ENCODE measurements at regions not wholly inside any gene's neighbourhood (a gene's known extent, or its start where the extent isn't known, plus 50 kb on each side); places are given as distances from the start of the nearest gene placed in this dataset.
"Not testable (repeated sequence)": the region's sequence is repeated elsewhere in the genome, so short reads cannot be mapped to it uniquely, and the experiment has no call there.

GRCh38 chr1:30132602-30133286 lies 590.6 kb downstream of the MATN1 start:
- DNase-seq = no peak

- DNase-seq = not testable (repeated sequence)
Measured at GRCh38 chr1:30130566-30130965, 592.8 kb downstream of the MATN1 start.

- no peak for DNase-seq
Measured at GRCh38 chr1:30130099-30130498, 593.3 kb downstream of the MATN1 start.

GRCh38 chr1:30129421-30130055 lies 593.8 kb downstream of the MATN1 start:
- DNase-seq = no peak

GRCh38 chr1:30129001-30129408 lies 594.4 kb downstream of the MATN1 start:
- no peak for DNase-seq

GRCh38 chr1:30126848-30127247 lies 596.5 kb downstream of the MATN1 start:
- DNase-seq = no peak

- DNase-seq = no peak
Measured at GRCh38 chr1:30125821-30126170, 597.6 kb downstream of the MATN1 start.

GRCh38 chr1:30125021-30125820 lies 598.2 kb downstream of the MATN1 start:
- DNase-seq = no peak

GRCh38 chr1:30123896-30124295 lies 599.5 kb downstream of the MATN1 start:
- DNase-seq = no peak

GRCh38 chr1:30123036-30123435 lies 600.3 kb downstream of the MATN1 start:
- no peak for DNase-seq

GRCh38 chr1:30120245-30121000 lies 603.0 kb downstream of the MATN1 start:
- no peak for DNase-seq

GRCh38 chr1:30117685-30118084 lies 605.7 kb downstream of the MATN1 start:
- no peak for DNase-seq

GRCh38 chr1:30111431-30111830 lies 612.0 kb downstream of the MATN1 start:
- DNase-seq = no peak

- DNase-seq = no peak
Measured at GRCh38 chr1:30110846-30111245, 612.5 kb downstream of the MATN1 start.

GRCh38 chr1:30109853-30110252 lies 613.5 kb downstream of the MATN1 start:
- no peak for DNase-seq

GRCh38 chr1:30108186-30108585 lies 615.2 kb downstream of the MATN1 start:
- DNase-seq = no peak

- no peak for DNase-seq
Measured at GRCh38 chr1:30106125-30106524, 617.3 kb downstream of the MATN1 start.

- no peak for DNase-seq
Measured at GRCh38 chr1:30104551-30104950, 618.8 kb downstream of the MATN1 start.

- no peak for DNase-seq
Measured at GRCh38 chr1:30103708-30104411, 619.5 kb downstream of the MATN1 start.

GRCh38 chr1:30102605-30103004 lies 620.8 kb downstream of the MATN1 start:
- DNase-seq = no peak

GRCh38 chr1:30101487-30102227 lies 621.7 kb downstream of the MATN1 start:
- no peak for DNase-seq

- DNase-seq = no peak
Measured at GRCh38 chr1:30101016-30101415, 622.4 kb downstream of the MATN1 start.

Measured in activated T-cell treated with anti-CD3 and anti-CD28 coated beads, Interleukin-2, amount 50 U/mL, for 1 hour (primary cell).